Hepatocyte (in vitro differentiated cells): ENCODE measurements at regions not wholly inside any gene's neighbourhood (a gene's known extent, or its start where the extent isn't known, plus 50 kb on each side); places are given as distances from the start of the nearest gene placed in this dataset.

Experiments used
- DNase-seq: peaks from one replicate; pipeline ENCODE4 v3.0.0-alpha.2; 2016; ENCODE audit warnings: low spot score
- H2AFZ ChIP-seq: fragments of 200-600 bp; sonication (generic); 2 replicates; pipeline ENCODE4 v1.6.0; 2016; ENCODE audit warnings: antibody characterized with exemption, mild to moderate bottlenecking
- H3K27ac ChIP-seq: fragments of 200-600 bp; sonication (generic); 2 replicates; pipeline ENCODE4 v1.5.1; 2016; ENCODE audit warnings: mild to moderate bottlenecking
- H3K27me3 ChIP-seq: fragments of 200-600 bp; sonication (generic); 2 replicates; pipeline ENCODE4 v1.6.1; 2016
- H3K36me3 ChIP-seq: fragments of 200-600 bp; sonication (generic); replicated peaks from 2 replicates; pipeline ENCODE4 v1.5.1; 2016; ENCODE audit warnings: low read depth; ENCODE audit not compliant: insufficient read depth
- H3K4me1 ChIP-seq: fragments of 200-600 bp; sonication (generic); 2 replicates; pipeline ENCODE4 v1.5.1; 2016; ENCODE audit warnings: mild to moderate bottlenecking, moderate library complexity; ENCODE audit not compliant: insufficient read depth
- H3K4me2 ChIP-seq: fragments of 200-600 bp; sonication (generic); 2 replicates; pipeline ENCODE4 v1.6.0; 2016
- H3K4me3 ChIP-seq: fragments of 200-600 bp; sonication (generic); 2 replicates; pipeline ENCODE4 v1.5.1; 2016; ENCODE audit warnings: mild to moderate bottlenecking
- H3K79me2 ChIP-seq: fragments of 200-600 bp; sonication (generic); 2 replicates; pipeline ENCODE4 v1.6.0; 2017; ENCODE audit warnings: mild to moderate bottlenecking
- H3K9me2 ChIP-seq: fragments of 200-600 bp; sonication (generic); replicated peaks from 2 replicates; pipeline ENCODE4 v1.6.0; 2017; ENCODE audit warnings: mild to moderate bottlenecking; ENCODE audit not compliant: insufficient read depth
- H3K9me3 ChIP-seq: fragments of 200-600 bp; sonication (generic); 2 replicates; pipeline ENCODE4 v1.5.1; 2016; ENCODE audit warnings: low read depth, mild to moderate bottlenecking
- H4K20me1 ChIP-seq: fragments of 200-600 bp; sonication (generic); 2 replicates; pipeline ENCODE4 v1.6.0; 2016; ENCODE audit warnings: mild to moderate bottlenecking; ENCODE audit not compliant: insufficient read depth, poor library complexity, severe bottlenecking
- CTCF ChIP-seq: fragments of 200-600 bp; sonication (generic); IDR thresholded peaks from 2 replicates; pipeline ENCODE4 v1.5.1; 2016; ENCODE audit warnings: antibody characterized with exemption, mild to moderate bottlenecking; ENCODE audit not compliant: poor library complexity
- EZH2 ChIP-seq: fragments of 200-600 bp; sonication (generic); IDR thresholded peaks from 2 replicates; pipeline ENCODE4 v1.6.1; 2016; ENCODE audit warnings: antibody characterized with exemption, mild to moderate bottlenecking, borderline replicate concordance
- EZH2phosphoT487 ChIP-seq: fragments of 200-600 bp; sonication (generic); IDR thresholded peaks from one replicate; pipeline ENCODE4 v1.6.1; 2018; ENCODE audit warnings: antibody characterized with exemption, mild to moderate bottlenecking, low read depth, moderate library complexity; ENCODE audit not compliant: unreplicated experiment, severe bottlenecking
- WGBS: methylation state at CpG from one replicate; pipeline ENCODE4 v1.1.6; 2016; ENCODE audit warnings: low lambda C conversion rate; ENCODE audit errors: missing lambda C conversion rate; 5-methylcytosine and 5-hydroxymethylcytosine counted together

- H2AFZ ChIP-seq: no peak overlapping the region
- TF ChIP-seq EZH2 (no peak), EZH2phosphoT487 (no peak), CTCF (no peak)
- no peaks in the 10 kb centered on the region for H3K27me3 ChIP-seq
- no peaks in the 10 kb centered on the region for H3K9me2 ChIP-seq
- no peaks in the 10 kb centered on the region for H3K79me2 ChIP-seq
- 82% methylated on average over 1 of the region's 1 CpG for WGBS
- no peaks in the 10 kb centered on the region for H3K36me3 ChIP-seq
- no peak for DNase-seq
- H3K27ac ChIP-seq: no peak overlapping the region
- no peak overlapping the region for H3K4me3 ChIP-seq
- H3K4me2 ChIP-seq: no peak overlapping the region
- peaks cover 6% of the 10 kb centered on the region for H3K4me1 ChIP-seq
- no peaks in the 10 kb centered on the region for H3K9me3 ChIP-seq
- H4K20me1 ChIP-seq: no peaks in the 10 kb centered on the region
These were observed 636.2 kb upstream of the SEMA6A start for GRCh38 chr5:117210796-117211195.

DNA sequence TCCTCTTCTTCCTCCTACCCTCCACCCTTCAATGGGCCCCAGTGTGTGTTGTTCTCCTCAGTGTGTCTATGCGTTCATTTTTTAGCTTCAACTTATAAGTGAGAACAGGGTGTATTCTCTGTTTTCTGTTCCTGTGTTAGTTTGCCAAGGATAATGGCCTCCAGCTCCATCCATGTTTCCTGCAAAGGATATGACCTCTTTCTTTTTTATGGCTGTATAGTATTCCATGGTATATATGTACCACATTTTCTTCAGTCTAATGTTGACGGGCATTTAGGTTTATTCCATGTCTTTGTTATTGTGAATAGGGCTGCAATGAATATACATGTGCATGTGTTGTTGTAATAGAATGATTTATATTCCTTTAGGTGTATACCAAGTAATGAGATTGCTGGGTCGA is 634.9 kb upstream of the SEMA6A start:
- H3K4me2 ChIP-seq: no peak overlapping the region
- no peaks in the 10 kb centered on the region for H3K9me3 ChIP-seq
- H3K27ac ChIP-seq: no peak overlapping the region
- no peak overlapping the region for H3K4me3 ChIP-seq
- no peaks in the 10 kb centered on the region for H3K27me3 ChIP-seq
- H3K79me2 ChIP-seq: no peaks in the 10 kb centered on the region
- TF ChIP-seq EZH2phosphoT487 (no peak), EZH2 (no peak), CTCF (no peak)
- no peaks in the 10 kb centered on the region for H4K20me1 ChIP-seq
- no peak overlapping the region for H2AFZ ChIP-seq
- no peak for DNase-seq
- peaks cover 6% of the 10 kb centered on the region for H3K4me1 ChIP-seq
- H3K36me3 ChIP-seq: no peaks in the 10 kb centered on the region
- H3K9me2 ChIP-seq: no peaks in the 10 kb centered on the region
- WGBS: 95% methylated on average over 3 of the region's 3 CpGs

GRCh38 chr5:117207088-117207668 is 632.6 kb upstream of the SEMA6A start:
- H3K27ac ChIP-seq: no peak overlapping the region
- no peak for DNase-seq
- H3K4me2 ChIP-seq: no peak overlapping the region
- peaks cover 6% of the 10 kb centered on the region for H3K4me1 ChIP-seq
- H3K9me3 ChIP-seq: no peaks in the 10 kb centered on the region
- H3K27me3 ChIP-seq: no peaks in the 10 kb centered on the region
- WGBS: 65% methylated on average over 9 of the region's 9 CpGs
- no peak overlapping the region for H2AFZ ChIP-seq
- TF ChIP-seq CTCF: no peak
- no peak for TF ChIP-seq EZH2
- no peak for TF ChIP-seq EZH2phosphoT487
- no peaks in the 10 kb centered on the region for H4K20me1 ChIP-seq
- no peaks in the 10 kb centered on the region for H3K36me3 ChIP-seq
- H3K9me2 ChIP-seq: no peaks in the 10 kb centered on the region
- H3K79me2 ChIP-seq: no peaks in the 10 kb centered on the region
- H3K4me3 ChIP-seq: no peak overlapping the region
